CD1c-positive myeloid dendritic cell (primary cell): ENCODE measurements at regions not wholly inside any gene's neighbourhood (a gene's known extent, or its start where the extent isn't known, plus 50 kb on each side); places are given as distances from the start of the nearest gene placed in this dataset.

Source experiments
- DNase-seq: peaks from one replicate; pipeline ENCODE4 v3.0.0-alpha.2; 2016; ENCODE audit errors: extremely low spot score

- DNase-seq, result no peak
Measured at GRCh38 chr5:50964746-50965653, 298.6 kb downstream of the PARP8 start.

DNA sequence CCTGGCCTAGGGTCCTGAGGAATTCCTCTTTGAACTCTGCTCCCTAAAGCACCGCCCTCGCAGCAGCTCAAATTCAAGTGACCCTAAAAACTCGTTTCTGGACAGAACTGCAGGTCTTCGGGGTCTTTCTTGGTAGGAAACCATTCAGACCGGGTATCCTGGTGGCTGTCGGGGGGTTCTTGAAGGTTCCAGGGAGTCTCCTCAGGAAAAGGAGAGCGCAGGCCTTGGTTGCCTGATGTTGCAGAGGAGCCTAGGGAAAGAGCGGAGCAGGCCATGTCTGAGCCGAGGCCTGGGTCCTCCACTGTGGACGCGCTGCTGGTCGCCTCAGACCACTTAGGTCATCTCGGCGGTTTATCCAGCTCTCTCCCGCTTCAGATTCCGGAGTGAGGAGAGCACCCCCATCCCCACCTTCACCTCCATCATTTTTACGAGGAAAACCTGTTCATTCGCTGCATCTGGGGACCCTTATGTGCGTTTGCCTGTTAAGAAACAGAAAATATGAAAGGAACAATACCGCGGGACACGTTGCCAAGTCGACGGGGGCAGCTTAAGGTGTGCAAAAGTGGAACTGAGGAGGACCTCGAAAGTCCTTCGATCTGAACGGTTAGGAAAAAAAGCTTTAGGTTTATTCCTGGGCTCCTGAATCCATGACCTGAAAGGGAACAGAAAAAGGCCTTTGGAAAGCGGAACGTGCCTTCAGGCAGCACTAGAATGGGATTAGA, 299.4 kb downstream of the PARP8 start:
- no peak for DNase-seq

GRCh38 chr5:50967009-50967562, 300.6 kb downstream of the PARP8 start:
- no peak for DNase-seq

- DNase-seq, result peak; percentile 31
Measured at GRCh38 chr5:50967563-50968355, 301.3 kb downstream of the PARP8 start.

GRCh38 chr5:50968356-50969149, 302.1 kb downstream of the PARP8 start:
- DNase-seq, result no peak

DNA sequence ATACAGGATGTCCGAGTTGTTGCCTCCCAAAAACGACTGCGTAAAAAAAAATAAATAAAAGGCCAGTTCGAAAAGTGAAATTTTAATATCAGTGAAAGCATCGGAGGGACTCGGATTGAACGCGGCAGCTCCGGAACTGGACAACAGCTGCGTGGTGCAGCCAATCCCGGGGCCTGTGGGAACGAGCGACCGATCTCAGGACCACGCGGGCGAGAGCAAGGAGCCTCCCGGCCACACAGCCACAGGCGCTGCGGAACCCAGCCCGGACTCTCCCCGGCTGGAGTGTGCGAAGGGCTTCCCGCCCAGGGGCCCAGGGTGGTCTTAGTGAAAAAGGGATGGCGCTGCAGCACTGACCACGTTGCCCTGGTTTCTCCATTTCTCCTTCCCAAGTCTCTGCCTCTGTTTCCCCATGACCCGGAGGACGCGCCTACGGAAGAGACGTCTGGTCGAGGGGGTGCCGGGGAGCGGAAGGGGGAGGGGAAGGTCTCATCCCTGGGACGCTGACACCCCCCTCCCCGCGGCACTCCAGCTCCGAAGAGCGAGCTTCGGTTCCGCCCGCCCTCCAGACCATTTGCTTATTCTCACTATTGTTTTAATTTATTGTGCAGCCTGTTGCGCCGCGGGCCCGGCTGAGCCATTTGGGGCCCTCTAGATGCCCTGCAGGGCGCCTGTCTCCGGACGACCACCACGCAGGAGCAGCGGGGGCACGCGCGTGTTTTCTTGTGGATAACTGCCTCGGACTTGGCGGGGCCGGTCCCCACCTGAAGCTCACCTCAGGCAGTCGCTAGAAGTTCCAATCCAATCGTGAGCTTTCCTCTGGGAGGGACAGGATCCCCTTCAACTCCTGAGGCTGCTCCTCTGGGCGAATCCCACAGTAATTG, 303.0 kb downstream of the PARP8 start:
- DNase-seq, result peak; percentile 9

- no peak for DNase-seq
Measured at GRCh38 chr5:50975840-50976239, 309.4 kb downstream of the PARP8 start.

- no peak for DNase-seq
Measured at GRCh38 chr5:50978924-50979323, 312.5 kb downstream of the PARP8 start.

DNA sequence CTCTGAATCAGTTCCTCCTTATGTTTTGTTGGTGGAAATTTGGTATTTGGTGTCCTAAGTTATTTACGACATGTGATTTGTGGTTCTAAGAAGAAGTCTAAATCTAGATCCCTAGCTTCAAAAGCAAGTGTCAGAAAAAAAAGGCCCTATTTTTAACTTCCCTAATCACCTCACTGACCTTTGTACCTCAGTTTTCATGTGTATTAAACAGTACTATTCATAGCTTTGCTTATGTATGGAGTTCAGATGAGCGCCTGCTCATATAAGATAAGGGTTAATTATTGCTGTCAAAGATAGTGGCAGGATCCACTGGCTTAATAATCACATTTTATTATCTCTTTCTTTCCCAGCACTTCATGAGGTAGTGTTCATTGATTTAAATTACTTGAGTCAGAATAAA, 318.2 kb downstream of the PARP8 start:
- DNase-seq, result no peak

DNA sequence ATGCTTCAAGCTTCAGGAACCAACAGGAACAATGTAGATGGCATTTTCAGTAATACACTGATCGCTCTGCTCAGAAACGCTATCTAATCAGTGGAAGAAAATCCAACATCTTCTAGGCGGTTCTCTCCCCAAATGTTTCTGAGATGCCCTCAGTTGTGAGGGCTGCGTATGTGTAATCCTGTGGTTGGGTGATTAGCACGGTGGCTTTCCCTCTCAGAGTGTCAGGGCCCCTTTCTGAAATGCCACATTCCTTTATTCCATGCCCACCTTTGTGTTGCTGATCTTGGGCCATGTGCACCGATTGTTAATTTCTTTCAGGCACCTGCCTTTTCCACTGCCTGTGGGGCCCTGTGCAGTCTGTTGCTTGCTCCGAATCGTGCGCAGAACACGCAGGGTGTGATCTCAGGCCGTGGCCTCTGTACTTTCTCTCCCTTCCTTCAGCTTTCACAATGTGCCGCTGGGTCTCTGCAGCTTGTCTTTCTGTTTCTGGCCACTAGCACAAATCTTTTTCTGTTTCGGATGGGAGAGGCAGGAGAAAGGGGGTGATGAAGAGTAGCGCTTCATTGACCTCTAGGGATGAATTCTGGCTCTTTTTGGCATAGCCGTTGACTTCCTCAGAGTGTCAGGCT, 324.0 kb downstream of the PARP8 start:
- no peak for DNase-seq

DNA sequence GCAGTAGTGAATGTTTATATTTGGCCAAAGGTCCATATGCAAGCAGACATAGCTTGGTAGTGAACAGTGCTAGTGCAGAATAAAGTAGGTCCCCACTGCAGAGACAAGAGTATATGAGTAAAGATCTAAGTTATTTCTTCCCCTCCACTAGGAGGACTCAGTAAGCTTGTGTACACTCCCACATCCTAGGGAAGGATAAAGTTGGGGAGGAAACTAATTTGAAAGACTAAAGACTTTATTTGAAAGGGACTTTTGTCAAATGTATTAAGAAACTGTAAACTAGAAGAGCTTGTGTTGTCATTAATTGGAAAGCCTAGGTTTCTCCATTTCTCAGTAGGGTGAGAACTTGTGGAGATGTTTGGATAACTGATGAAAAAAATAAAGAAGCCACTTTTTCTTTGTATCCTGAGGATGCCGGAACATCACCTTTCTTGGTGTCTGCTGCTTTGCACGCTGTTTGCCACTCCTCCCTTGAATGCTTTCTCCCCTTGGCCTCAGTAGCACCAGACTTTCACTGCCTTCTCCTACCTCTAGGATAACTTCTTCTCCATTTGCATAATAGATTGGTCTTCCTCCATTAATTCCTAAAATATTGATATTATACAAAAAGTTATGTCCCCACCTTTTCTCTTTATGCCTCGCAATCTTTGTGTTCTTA, 329.0 kb downstream of the PARP8 start:
- no peak for DNase-seq

- no peak for DNase-seq
Measured at GRCh38 chr5:51001227-51001923, 334.9 kb downstream of the PARP8 start.

DNA sequence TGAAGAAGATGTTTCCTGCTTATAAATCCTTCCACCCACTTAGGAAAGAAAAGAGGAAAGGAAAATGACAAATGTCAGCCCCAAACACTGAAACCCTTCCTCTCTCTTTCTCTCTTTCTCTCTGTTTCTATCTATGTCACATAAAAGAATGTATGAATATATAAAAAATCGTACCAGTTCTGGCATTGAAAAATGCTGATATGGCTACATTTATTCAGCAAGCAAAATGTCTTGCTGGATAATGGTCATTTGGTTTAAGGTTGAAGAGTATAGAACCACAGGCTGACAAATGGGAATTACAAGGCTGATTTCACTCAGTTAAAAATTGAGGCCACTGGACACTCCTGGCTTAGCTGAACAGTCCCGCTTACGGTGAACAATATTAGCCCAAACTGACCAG, 335.9 kb downstream of the PARP8 start:
- no peak for DNase-seq

DNA sequence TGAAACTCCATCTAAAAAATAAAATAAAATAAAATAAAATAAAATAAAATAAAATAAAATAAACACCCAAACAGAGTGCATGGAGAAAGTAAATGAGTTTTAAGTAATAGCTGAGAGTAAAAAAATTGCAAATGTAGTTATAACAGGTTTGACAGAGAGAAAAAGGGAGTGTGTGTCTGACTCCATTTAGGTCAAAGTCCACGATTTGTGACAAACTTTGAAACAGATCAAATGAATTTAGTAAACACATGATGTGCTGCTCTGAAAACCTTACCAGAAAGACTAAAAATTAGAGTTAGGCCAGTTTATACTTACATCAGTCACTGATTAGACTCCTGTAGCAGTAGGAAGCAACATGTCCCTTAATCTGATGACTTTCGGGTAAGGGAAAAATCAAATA, 346.6 kb downstream of the PARP8 start:
- no peak for DNase-seq

GRCh38 chr5:51018423-51018822, 352.0 kb downstream of the PARP8 start:
- DNase-seq, result no peak

GRCh38 chr5:51024263-51024662, 357.8 kb downstream of the PARP8 start:
- DNase-seq, result no peak

DNA sequence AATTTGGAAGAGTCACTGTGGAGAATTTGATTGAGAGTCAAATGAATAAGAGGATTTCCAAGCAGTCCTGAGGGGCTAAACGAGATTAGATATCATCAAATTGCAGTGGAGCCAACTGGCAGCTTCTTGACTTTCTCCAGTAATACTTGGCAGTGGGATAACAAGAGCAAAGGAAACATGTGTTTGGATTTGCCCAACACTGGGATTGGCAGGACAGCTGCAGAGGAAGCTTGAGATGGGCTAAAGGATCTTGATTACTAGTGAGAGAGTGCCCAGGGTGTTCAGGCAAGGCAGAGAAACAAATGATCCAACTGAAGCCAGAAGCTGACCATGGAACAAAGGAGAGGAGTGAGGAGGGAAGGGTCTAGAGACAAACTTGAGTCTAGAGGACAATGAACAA, 356.0 kb upstream of the ISL1 start:
- no peak for DNase-seq

DNA sequence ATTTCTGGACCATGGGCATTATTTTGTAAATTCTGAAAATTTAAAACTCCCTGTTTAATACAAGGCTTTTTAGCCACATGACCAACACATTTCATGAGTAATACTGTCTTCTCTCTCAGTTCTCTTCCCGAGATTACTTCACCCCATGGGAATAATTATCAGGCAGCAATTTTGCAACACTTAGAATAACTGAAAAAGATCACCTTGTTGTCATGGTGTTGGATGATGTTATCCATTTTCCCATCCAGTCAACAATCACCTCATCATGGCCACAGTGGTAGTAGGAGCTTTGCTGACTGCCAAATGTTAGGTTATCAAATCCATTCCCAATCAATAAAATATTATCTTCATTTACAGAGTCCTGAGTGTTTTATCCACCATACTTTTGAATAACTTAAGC, 354.9 kb upstream of the ISL1 start:
- no peak for DNase-seq

DNA sequence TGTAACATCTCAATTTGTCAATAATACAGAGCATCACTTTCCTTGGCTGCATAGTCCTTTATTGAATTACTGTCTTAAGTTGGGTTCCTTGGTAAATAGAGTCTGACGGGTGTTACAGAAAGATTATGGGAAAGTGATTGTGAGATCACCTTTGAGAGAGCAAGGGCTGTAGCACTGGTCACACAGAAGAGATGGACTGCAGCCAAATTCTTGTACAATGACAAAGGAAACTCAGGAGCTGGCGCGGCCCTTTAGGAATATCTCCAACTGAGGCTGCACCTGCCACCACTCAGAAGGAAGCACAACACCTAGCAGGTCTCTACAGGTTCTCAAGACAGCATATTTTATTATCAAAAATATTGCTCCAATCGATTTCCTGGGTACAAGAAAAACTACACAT, 350.0 kb upstream of the ISL1 start:
- DNase-seq, result no peak
